ENCODE measurements at regions not wholly inside any gene's neighbourhood (a gene's known extent, or its start where the extent isn't known, plus 50 kb on each side); places are given as distances from the start of the nearest gene placed in this dataset.

- DNase-seq, result no peak
Measured at GRCh38 chr3:24596626-24597025, 102.0 kb upstream of the THRB start.

GRCh38 chr3:24598695-24599470 lies 104.2 kb upstream of the THRB start:
- DNase-seq, result peak in 1 of 3 experiments; percentile 42

GRCh38 chr3:24601066-24601939 lies 106.7 kb upstream of the THRB start:
- no peak for DNase-seq

- DNase-seq, result no peak
Measured at GRCh38 chr3:24604215-24604614, 109.6 kb upstream of the THRB start.

GRCh38 chr3:24605511-24606028 lies 110.9 kb upstream of the THRB start:
- DNase-seq, result peak in 1 of 3 experiments; percentile 4

GRCh38 chr3:24607281-24607680 lies 112.6 kb upstream of the THRB start:
- DNase-seq, result no peak

GRCh38 chr3:24608701-24609390 lies 114.2 kb upstream of the THRB start:
- no peak for DNase-seq

GRCh38 chr3:24614359-24614758 lies 119.7 kb upstream of the THRB start:
- no peak for DNase-seq

GRCh38 chr3:24615177-24615576 lies 120.5 kb upstream of the THRB start:
- DNase-seq, result no peak

- DNase-seq, result no peak
Measured at GRCh38 chr3:24616110-24616829, 121.6 kb upstream of the THRB start.

- no peak for DNase-seq
Measured at GRCh38 chr3:24622138-24622537, 127.5 kb upstream of the THRB start.

- no peak for DNase-seq
Measured at GRCh38 chr3:24622696-24623225, 128.1 kb upstream of the THRB start.

GRCh38 chr3:24623657-24624056 lies 129.0 kb upstream of the THRB start:
- no peak for DNase-seq

GRCh38 chr3:24624938-24625681 lies 130.5 kb upstream of the THRB start:
- no peak for DNase-seq

GRCh38 chr3:24628523-24629258 lies 134.0 kb upstream of the THRB start:
- DNase-seq, result peak in 1 of 3 experiments; percentile 1

- no peak for DNase-seq
Measured at GRCh38 chr3:24631481-24631880, 136.8 kb upstream of the THRB start.

GRCh38 chr3:24639061-24639460 lies 144.4 kb upstream of the THRB start:
- DNase-seq, result no peak

- DNase-seq, result no peak
Measured at GRCh38 chr3:24639481-24640329, 145.1 kb upstream of the THRB start.

- peak in 2 of 3 experiments; percentile 8 to 64 for DNase-seq
Measured at GRCh38 chr3:24640330-24640877, 145.8 kb upstream of the THRB start.
